Progenitor cell of endocrine pancreas (in vitro differentiated cells): ENCODE measurements at regions not wholly inside any gene's neighbourhood (a gene's known extent, or its start where the extent isn't known, plus 50 kb on each side); places are given as distances from the start of the nearest gene placed in this dataset.

Experiments
- DNase-seq: peaks from one replicate; pipeline ENCODE4 v3.0.0; 2021; ENCODE audit warnings: low spot score; ENCODE audit not compliant: unreplicated experiment
- H3K27ac Mint-ChIP-seq: 2 replicates; pipeline ENCODE4 v1.8.0; 2021; ENCODE audit warnings: mild to moderate bottlenecking, moderate library complexity, mixed read lengths
- H3K27me3 Mint-ChIP-seq: 2 replicates; pipeline ENCODE4 v1.8.0; 2021; ENCODE audit warnings: mixed read lengths
- H3K36me3 Mint-ChIP-seq: 2 replicates; pipeline ENCODE4 v1.8.0; 2022; ENCODE audit warnings: mixed read lengths; ENCODE audit not compliant: insufficient read depth
- H3K4me1 Mint-ChIP-seq: 2 replicates; pipeline ENCODE4 v1.8.0; 2021; ENCODE audit warnings: low read depth, mixed read lengths
- H3K4me3 Mint-ChIP-seq: 2 replicates; pipeline ENCODE4 v1.8.0; 2021; ENCODE audit warnings: low read depth, mild to moderate bottlenecking, moderate library complexity, mixed read lengths
- H3K9me3 Mint-ChIP-seq: 2 replicates; pipeline ENCODE4 v1.8.0; 2021; ENCODE audit warnings: low read depth, mixed read lengths
- CTCF ChIP-seq: fragments of 200-600 bp; sonication (generic); IDR thresholded peaks from one replicate; pipeline ENCODE4 v1.5.0; 2021; ENCODE audit warnings: antibody characterized with exemption, mild to moderate bottlenecking; ENCODE audit not compliant: unreplicated experiment

GRCh38 chrX:145178268-145178667 is 69.0 kb upstream of the SPANXN1 start:
- Mint-ChIP-seq H3K4me3 (no peak overlapping the region), H3K4me1 (no peaks in the 10 kb centered on the region), H3K27ac (no peak overlapping the region), H3K36me3 (no peaks in the 10 kb centered on the region), H3K9me3 (peaks cover 28% of the 10 kb centered on the region), H3K27me3 (no peaks in the 10 kb centered on the region)
- no peak for DNase-seq
- peak; percentile 45 for TF ChIP-seq CTCF

GRCh38 chrX:145190801-145191389 is 56.4 kb upstream of the SPANXN1 start:
- H3K27me3 Mint-ChIP-seq: no peaks in the 10 kb centered on the region
- peak; percentile 52 for TF ChIP-seq CTCF
- no peaks in the 10 kb centered on the region for H3K36me3 Mint-ChIP-seq
- H3K27ac Mint-ChIP-seq: no peak overlapping the region
- H3K9me3 Mint-ChIP-seq: peaks cover 25% of the 10 kb centered on the region
- DNase-seq: no peak
- no peaks in the 10 kb centered on the region for H3K4me1 Mint-ChIP-seq
- no peak overlapping the region for H3K4me3 Mint-ChIP-seq
